Effector CD4-positive, alpha-beta T cell (primary cell): ENCODE measurements at regions not wholly inside any gene's neighbourhood (a gene's known extent, or its start where the extent isn't known, plus 50 kb on each side); places are given as distances from the start of the nearest gene placed in this dataset.
"Not testable (repeated sequence)": the region's sequence is repeated elsewhere in the genome, so short reads cannot be mapped to it uniquely, and the experiment has no call there.

Experiments
- DNase-seq: peaks from one replicate; pipeline ENCODE4 v3.0.0-alpha.2; 2020

- no peak for DNase-seq
Observed at GRCh38 chr19:33866696-33867095, 70.0 kb downstream of the KCTD15 start.

GRCh38 chr19:33868076-33868735 is 71.5 kb downstream of the KCTD15 start:
- no peak for DNase-seq

- no peak for DNase-seq
Observed at GRCh38 chr19:33868788-33869412, 72.2 kb downstream of the KCTD15 start.

- DNase-seq, result not testable (repeated sequence)
Observed at GRCh38 chr19:33870298-33870932, 73.7 kb downstream of the KCTD15 start.

- no peak for DNase-seq
Observed at GRCh38 chr19:33871605-33872004, 74.9 kb downstream of the KCTD15 start.

- DNase-seq, result no peak
Observed at GRCh38 chr19:33872445-33873320, 76.0 kb downstream of the KCTD15 start.

- DNase-seq, result no peak
Observed at GRCh38 chr19:33875071-33875470, 78.4 kb downstream of the KCTD15 start.

GRCh38 chr19:33876192-33876591 is 79.5 kb downstream of the KCTD15 start:
- no peak for DNase-seq

GRCh38 chr19:33878030-33878544 is 81.4 kb downstream of the KCTD15 start:
- no peak for DNase-seq

- no peak for DNase-seq
Observed at GRCh38 chr19:33878910-33879810, 82.5 kb downstream of the KCTD15 start.

- no peak for DNase-seq
Observed at GRCh38 chr19:33879818-33880575, 83.3 kb downstream of the KCTD15 start.

GRCh38 chr19:33883859-33884519 is 87.3 kb downstream of the KCTD15 start:
- DNase-seq, result no peak

GRCh38 chr19:33885236-33885635 is 88.6 kb downstream of the KCTD15 start:
- DNase-seq, result no peak

GRCh38 chr19:33887891-33888290 is 91.2 kb downstream of the KCTD15 start:
- no peak for DNase-seq

- DNase-seq, result no peak
Observed at GRCh38 chr19:33888665-33889064, 92.0 kb downstream of the KCTD15 start.

GRCh38 chr19:33890569-33890968 is 93.9 kb downstream of the KCTD15 start:
- DNase-seq, result no peak

- no peak for DNase-seq
Observed at GRCh38 chr19:33891773-33892172, 95.1 kb downstream of the KCTD15 start.

GRCh38 chr19:33894787-33895186 is 98.1 kb downstream of the KCTD15 start:
- no peak for DNase-seq

GRCh38 chr19:33895366-33895765 is 98.7 kb downstream of the KCTD15 start:
- DNase-seq, result no peak

GRCh38 chr19:33898062-33898677 is 101.5 kb downstream of the KCTD15 start:
- DNase-seq, result no peak
